ENCODE measurements at regions not wholly inside any gene's neighbourhood (a gene's known extent, or its start where the extent isn't known, plus 50 kb on each side); places are given as distances from the start of the nearest gene placed in this dataset.

DNA sequence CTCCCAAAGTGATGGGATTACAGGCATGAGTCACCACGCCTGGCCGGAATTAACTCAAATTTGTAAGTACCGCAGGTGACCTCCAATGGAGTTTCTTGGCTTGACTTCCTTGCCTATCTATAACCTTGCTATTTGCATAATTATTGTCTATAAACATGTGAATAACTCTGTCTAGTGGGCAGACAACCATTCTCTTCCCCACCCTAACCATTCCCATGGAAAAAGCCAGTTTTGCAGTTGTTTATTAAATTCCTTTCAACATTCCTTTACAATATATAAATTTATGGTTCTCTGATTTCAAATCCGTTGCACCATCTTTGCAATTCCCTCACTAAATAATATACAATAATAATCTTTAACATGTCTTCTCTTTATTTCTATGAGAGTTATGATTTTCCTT is 61.0 kb upstream of the ZDHHC17 start:
- no peak for DNase-seq (ENCODE audit: low read depth in 3 of 3, low spot score in 2 of 3)

DNA sequence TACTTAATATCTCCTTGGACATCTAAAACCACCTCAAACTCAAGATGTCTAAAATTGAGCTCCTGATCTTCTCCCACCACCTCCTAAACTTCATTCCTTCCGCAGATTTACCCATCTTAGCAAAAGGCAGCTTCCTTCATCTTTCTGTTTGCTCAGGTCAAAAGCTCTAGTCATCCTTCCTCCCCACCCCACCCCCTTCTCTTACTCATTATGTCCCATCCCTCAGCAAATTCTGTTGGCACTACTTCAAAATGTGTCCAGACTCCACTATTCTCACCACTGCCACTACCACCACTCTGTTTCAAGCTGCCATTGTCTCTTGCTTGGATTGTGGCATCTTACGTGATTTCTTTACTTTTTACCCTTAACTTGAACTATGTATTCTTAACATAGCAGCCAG is 59.2 kb upstream of the ZDHHC17 start:
- no peak for DNase-seq (ENCODE audit: low read depth in 3 of 3, low spot score in 2 of 3)

DNA sequence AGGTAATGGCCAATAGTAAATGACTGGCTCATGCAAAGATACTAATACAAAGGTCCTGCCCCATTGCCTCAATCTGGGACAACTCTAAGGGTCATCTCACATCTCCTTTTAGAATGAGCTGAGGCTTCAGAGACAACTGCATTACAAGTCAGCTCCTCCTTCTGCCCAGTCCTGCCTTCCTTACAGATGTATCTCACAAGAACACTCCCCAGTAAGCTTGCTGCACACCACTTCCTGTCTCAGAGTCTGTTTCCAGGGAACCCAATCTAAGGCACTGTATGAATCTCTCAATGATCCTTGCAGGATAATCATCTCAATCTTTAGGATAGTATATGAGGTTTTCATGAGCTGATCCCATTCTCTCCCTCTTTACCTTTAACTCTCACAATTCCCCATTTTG is 57.8 kb upstream of the ZDHHC17 start:
- no peak for DNase-seq (ENCODE audit: low read depth in 3 of 3, low spot score in 2 of 3)

DNA sequence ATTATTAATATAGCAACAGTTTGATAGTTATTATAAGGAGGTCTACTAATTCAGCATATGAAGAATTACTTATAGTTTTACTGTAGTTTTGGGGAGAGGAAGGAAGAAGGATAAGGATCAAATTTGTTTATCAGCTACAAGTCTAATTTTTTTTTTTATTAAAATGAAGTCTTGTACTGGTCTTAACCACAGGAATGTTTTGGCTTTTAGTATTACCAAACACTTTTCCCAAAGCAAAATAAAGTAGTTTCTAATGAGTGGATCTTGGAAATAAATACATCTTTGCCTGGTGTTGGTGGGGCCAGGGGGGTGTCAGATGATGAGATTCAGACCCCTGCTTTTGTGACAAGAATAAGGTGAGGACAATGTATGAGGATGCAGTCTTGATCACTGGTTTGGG is 57.2 kb upstream of the ZDHHC17 start:
- no peak for DNase-seq (ENCODE audit: low read depth in 3 of 3, low spot score in 2 of 3)

DNA sequence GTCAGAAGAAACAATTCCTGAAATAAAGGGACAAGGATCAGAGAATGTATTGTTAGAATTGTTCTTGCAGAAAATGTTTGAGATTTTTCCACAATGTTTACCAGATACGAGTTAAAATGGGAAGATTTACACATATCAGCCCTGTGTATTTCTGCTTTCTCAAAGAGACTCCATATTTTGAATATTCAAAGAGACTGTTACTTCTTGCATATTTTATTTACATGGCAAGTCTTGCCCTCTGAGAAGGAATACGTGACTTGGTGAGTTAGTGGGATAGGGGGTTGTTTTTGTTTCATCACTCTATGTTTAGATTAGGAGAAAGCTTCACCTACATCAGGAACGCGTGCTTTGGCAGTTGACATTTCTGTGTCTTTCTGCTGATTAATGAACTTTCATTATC is 56.1 kb upstream of the ZDHHC17 start:
- DNase-seq (ENCODE audit: low read depth in 3 of 3, low spot score in 2 of 3): no peak

DNA sequence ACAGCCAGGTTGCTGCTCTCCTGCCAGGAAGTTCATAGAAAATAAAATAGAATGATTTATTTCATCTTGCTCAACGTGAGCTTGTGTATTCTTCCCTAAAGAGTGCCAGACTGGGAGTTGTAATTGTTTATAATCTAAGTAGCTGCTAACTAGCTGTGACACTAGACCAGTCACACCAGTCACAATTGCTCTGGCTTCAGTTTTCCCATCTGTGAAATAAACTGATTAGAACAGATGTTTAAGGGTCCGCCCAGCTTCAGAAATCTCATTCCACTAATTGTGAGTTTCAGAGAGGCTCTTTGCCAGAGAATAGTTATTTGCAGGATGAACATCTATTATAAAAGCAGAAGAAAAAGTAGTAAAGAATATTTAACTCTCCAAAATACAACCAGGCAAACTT is 55.6 kb upstream of the ZDHHC17 start:
- DNase-seq (ENCODE audit: low read depth in 3 of 3, low spot score in 2 of 3): no peak

DNA sequence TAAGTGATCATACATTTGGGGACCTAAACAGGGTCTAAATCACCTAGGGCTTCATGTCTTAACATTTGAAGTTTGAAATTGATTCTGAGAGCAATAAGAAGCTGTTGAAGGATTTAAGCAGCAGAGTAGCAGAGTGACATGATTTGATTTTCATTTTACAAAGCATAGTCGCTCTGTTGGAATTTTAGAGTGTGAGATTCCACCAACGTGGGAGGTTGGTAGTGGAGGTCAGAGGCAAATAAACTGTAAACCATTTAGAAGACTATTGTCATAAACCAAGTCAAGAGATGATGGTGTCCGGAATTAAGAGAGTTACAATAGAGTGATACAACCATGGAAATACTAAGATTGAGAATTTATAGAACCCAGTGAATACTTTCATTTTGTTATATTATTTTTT is 52.7 kb upstream of the ZDHHC17 start:
- DNase-seq (ENCODE audit: low read depth in 3 of 3, low spot score in 2 of 3): no peak

DNA sequence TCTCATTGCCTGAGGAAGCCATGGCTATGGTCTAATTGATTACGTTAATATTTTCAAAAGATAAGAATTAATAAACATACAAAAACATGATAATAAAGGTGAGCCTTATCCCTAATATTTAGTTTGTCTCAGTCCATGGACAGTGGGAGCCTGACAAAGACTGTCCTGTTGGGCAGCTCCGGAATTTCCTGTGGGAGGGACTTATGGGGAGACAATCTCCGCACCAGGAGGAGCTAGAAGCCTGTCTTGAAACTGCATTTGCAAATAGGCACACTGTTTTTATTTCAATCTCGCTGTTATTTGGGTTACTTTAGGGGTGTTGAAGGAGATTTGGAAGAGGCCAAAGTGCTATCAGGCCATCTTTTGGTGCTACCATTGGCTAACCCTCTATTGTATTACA is 50.8 kb upstream of the ZDHHC17 start:
- no peak for DNase-seq (ENCODE audit: low read depth in 3 of 3, low spot score in 2 of 3)

DNA sequence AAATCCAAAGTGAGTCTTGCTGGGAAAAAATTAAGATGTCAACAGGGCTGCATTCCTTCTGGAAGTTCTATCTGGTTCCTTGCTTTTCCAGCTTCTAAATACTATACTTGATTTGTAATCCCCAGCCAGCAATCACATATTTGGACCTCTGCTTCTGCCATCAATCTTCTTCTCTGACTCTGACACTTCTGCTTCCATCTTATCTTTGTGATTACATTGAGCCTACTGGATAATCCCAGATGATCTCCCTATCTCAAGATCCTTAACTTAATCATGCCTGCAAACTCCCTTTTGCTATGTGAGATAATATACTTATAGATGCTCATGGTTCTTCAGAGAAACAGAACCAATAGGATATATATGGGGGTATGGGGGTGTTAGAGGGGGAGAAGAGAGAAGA is 49.9 kb upstream of the ZDHHC17 start:
- no peak for DNase-seq (ENCODE audit: low read depth in 3 of 3, low spot score in 2 of 3)
